ENCODE measurements at regions not wholly inside any gene's neighbourhood (a gene's known extent, or its start where the extent isn't known, plus 50 kb on each side); places are given as distances from the start of the nearest gene placed in this dataset.

DNA sequence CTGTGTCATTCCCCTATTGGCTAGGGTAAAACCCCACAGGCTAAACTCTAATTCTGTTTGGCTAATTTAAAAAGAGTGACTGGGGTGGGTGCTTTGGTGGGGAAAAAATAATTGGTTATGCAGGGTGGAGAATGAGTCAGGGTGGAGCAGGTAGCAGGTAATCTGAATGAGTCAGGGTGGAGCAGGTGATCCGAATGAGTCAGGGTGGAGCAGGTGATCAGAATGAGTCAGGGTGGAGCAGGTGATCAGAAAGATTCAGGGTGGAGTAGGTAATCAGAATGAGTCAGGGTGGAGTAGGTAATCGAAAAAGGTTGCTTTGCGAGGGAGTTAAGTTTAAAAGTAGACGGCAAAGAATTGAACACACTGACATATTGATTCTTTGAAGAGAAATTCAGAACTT, 1218.8 kb upstream of the ATXN8OS start:
- Histone ChIP-seq H3K36me3 (no peaks in the 10 kb centered on the region), H3K9me3 (ENCODE audit: low read depth) (no peaks in the 10 kb centered on the region), H3K27me3 (no peaks in the 10 kb centered on the region), H4K20me1 (ENCODE audit: low read depth) (no peaks in the 10 kb centered on the region), H3K27ac (no peak overlapping the region), H3K4me1 (peaks cover 25% of the 10 kb centered on the region), H3K9ac (no peak overlapping the region), H3K4me3 (no peak overlapping the region), H2AFZ (replicated peaks) (no peak overlapping the region), H3F3A (ENCODE audit: low read depth) (peaks cover 20% of the 10 kb centered on the region), H3K79me2 (ENCODE audit: low read depth) (no peaks in the 10 kb centered on the region), H3K4me2 (no peak overlapping the region)
- peaks cover 10% of the 10 kb centered on the region for H3K4me1 Mint-ChIP-seq
- H3K9me3 Mint-ChIP-seq = peaks cover 4% of the 10 kb centered on the region
- no peak overlapping the region for H3K4me3 Mint-ChIP-seq
- no peak for DNase-seq (ENCODE audit: low spot score)
- no peaks in the 10 kb centered on the region for H3K36me3 Mint-ChIP-seq
- TF ChIP-seq EZH2 (IDR thresholded peaks at IDR 0.05) (no peak), EZH2phosphoT487 (IDR thresholded peaks at IDR 0.05) (no peak)
- TF ChIP-seq, protein P1, sequence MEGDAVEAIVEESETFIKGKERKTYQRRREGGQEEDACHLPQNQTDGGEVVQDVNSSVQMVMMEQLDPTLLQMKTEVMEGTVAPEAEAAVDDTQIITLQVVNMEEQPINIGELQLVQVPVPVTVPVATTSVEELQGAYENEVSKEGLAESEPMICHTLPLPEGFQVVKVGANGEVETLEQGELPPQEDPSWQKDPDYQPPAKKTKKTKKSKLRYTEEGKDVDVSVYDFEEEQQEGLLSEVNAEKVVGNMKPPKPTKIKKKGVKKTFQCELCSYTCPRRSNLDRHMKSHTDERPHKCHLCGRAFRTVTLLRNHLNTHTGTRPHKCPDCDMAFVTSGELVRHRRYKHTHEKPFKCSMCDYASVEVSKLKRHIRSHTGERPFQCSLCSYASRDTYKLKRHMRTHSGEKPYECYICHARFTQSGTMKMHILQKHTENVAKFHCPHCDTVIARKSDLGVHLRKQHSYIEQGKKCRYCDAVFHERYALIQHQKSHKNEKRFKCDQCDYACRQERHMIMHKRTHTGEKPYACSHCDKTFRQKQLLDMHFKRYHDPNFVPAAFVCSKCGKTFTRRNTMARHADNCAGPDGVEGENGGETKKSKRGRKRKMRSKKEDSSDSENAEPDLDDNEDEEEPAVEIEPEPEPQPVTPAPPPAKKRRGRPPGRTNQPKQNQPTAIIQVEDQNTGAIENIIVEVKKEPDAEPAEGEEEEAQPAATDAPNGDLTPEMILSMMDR (IDR thresholded peaks at IDR 0.05) = no peak
- peaks cover 4% of the 10 kb centered on the region for H3K27me3 Mint-ChIP-seq (ENCODE audit: insufficient read depth, low read depth)
- no peak overlapping the region for H3K27ac Mint-ChIP-seq

- H3K36me3 ChIP-seq = no peaks in the 10 kb centered on the region
- DNase-seq (ENCODE audit: low spot score) = no peak
- H3K9ac ChIP-seq = no peak overlapping the region
- H4K20me1 ChIP-seq (ENCODE audit: low read depth) = no peaks in the 10 kb centered on the region
- no peaks in the 10 kb centered on the region for H3K27me3 ChIP-seq
- H3K4me3 Mint-ChIP-seq = no peak overlapping the region
- H3K4me2 ChIP-seq = no peak overlapping the region
- no peak overlapping the region for H3K4me3 ChIP-seq
- H3F3A ChIP-seq (ENCODE audit: low read depth) = no peaks in the 10 kb centered on the region
- H3K4me1 ChIP-seq = no peaks in the 10 kb centered on the region
- no peaks in the 10 kb centered on the region for H3K4me1 Mint-ChIP-seq
- H3K36me3 Mint-ChIP-seq = no peaks in the 10 kb centered on the region
- H3K79me2 ChIP-seq (ENCODE audit: low read depth) = no peaks in the 10 kb centered on the region
- no peak for TF ChIP-seq EZH2phosphoT487 (IDR thresholded peaks at IDR 0.05)
- no peak for TF ChIP-seq EZH2 (IDR thresholded peaks at IDR 0.05)
- TF ChIP-seq, protein P1 (IDR thresholded peaks at IDR 0.05) = no peak
- no peak overlapping the region for H3K27ac ChIP-seq
- H3K9me3 ChIP-seq (ENCODE audit: low read depth) = no peaks in the 10 kb centered on the region
- H3K9me3 Mint-ChIP-seq = no peaks in the 10 kb centered on the region
- no peak overlapping the region for H3K27ac Mint-ChIP-seq
- no peak overlapping the region for H2AFZ ChIP-seq (replicated peaks)
- H3K27me3 Mint-ChIP-seq (ENCODE audit: insufficient read depth, low read depth) = no peaks in the 10 kb centered on the region
Observed at GRCh38 chr13:68872338-68872737, 1235.3 kb upstream of the ATXN8OS start.

DNA sequence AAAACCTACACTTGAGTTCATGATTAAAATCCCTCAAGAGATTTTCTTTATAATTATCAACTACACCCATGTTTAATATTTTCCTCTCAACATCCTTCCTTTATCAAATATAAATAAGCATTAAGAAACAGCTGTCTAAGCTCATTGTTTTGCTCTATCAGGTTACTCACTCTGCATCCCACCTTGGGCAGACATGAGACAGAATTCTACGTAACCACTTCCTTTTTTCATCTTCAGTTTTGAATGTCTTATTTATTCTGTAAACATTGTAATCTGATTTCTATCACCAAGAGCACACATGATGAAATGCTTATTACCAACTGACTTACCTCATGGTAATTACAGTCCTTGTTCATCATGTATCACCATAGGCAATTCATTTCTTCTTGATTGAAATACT, 1256.6 kb upstream of the ATXN8OS start:
- Histone ChIP-seq H3F3A (ENCODE audit: low read depth) (no peaks in the 10 kb centered on the region), H2AFZ (replicated peaks) (no peak overlapping the region), H4K20me1 (ENCODE audit: low read depth) (no peaks in the 10 kb centered on the region), H3K4me3 (no peak overlapping the region), H3K27ac (no peak overlapping the region), H3K79me2 (ENCODE audit: low read depth) (no peaks in the 10 kb centered on the region), H3K4me1 (no peaks in the 10 kb centered on the region), H3K9me3 (ENCODE audit: low read depth) (no peaks in the 10 kb centered on the region), H3K9ac (no peak overlapping the region), H3K4me2 (no peak overlapping the region), H3K27me3 (no peaks in the 10 kb centered on the region), H3K36me3 (no peaks in the 10 kb centered on the region)
- no peak for DNase-seq (ENCODE audit: low spot score)
- TF ChIP-seq, protein P1 (IDR thresholded peaks at IDR 0.05) = no peak
- TF ChIP-seq EZH2phosphoT487 (IDR thresholded peaks at IDR 0.05) = no peak
- TF ChIP-seq EZH2 (IDR thresholded peaks at IDR 0.05) = no peak
- Mint-ChIP-seq H3K4me3 (no peak overlapping the region), H3K27me3 (ENCODE audit: insufficient read depth, low read depth) (no peaks in the 10 kb centered on the region), H3K9me3 (peaks cover 2% of the 10 kb centered on the region), H3K36me3 (no peaks in the 10 kb centered on the region), H3K27ac (no peak overlapping the region), H3K4me1 (no peaks in the 10 kb centered on the region)

All from neural progenitor cell (in vitro differentiated cells).